K562 (cell line): ENCODE measurements at regions not wholly inside any gene's neighbourhood (a gene's known extent, or its start where the extent isn't known, plus 50 kb on each side); places are given as distances from the start of the nearest gene placed in this dataset.

Experiments used
- ATAC-seq: fragments of 200-7000 bp; cut with Tn5 transposase; 3 replicates; pipeline ENCODE4 v1.9.1; 2020; ENCODE audit warnings: moderate library complexity
- BruUV-seq: library from RNA; stranded (reverse); fragments of 400-500 nt; replicated peaks from 2 replicates; lab custom pipeline; 2021; lab: Mats Ljungman, UMichigan
- CTCF ChIA-PET: fragments of 300-600 bp; formaldehyde crosslinking; extraction: SDS; loops from one replicate; lab custom pipeline; 2021; ENCODE audit warnings: low intra/inter-chr PET ratio; lab: Yijun Ruan, JAX
- POLR2A ChIA-PET: fragments of 300-600, 350-650 bp; sonication (Branson Sonifier 250); formaldehyde crosslinking; extraction: SDS; loops from one replicate; lab custom pipeline; 2021; ENCODE audit warnings: antibody characterized with exemption, inconsistent platforms; lab: Yijun Ruan, JAX
- DNase-seq, 4 experiments: peaks; one replicate each; pipeline versions ENCODE4 v3.0.0 to v3.0.0-alpha.2; 2011 to 2018; ENCODE audit warnings: low spot score in 3 of 4, mixed read lengths in 3 of 4; ENCODE audit errors: extremely low read depth in 1 of 4
- FAIRE-seq: peaks from 2 replicates; lab custom pipeline; 2011; peaks lifted over from hg19 to GRCh38; lab: Jason Lieb, UNC
- H2AFZ ChIP-seq: 2 replicates; pipeline ENCODE4 v1.6.0; 2011; ENCODE audit warnings: low read depth, low read length, control low read depth, inconsistent platforms
- H3K27ac ChIP-seq: fragments of 200-600 bp; 3 replicates; pipeline ENCODE4 v1.8.0; 2011; ENCODE audit warnings: low read depth, mild to moderate bottlenecking, control low read depth, inconsistent platforms, low read length, moderate library complexity, mixed read lengths; ENCODE audit errors: extremely low read depth
- H3K27me3 ChIP-seq, 2 experiments: fragments of 300-600 bp in 1 of 2; 2 replicates in 1 of 2; 3 replicates in 1 of 2; pipeline versions ENCODE4 v1.6.0 to v1.8.0; 2011; ENCODE audit warnings: inconsistent platforms in 2 of 2, low read length in 2 of 2, mild to moderate bottlenecking in 1 of 2, mixed read lengths in 1 of 2, moderate library complexity in 1 of 2; ENCODE audit not compliant: control insufficient read depth in 2 of 2, insufficient read depth in 2 of 2
- H3K36me3 ChIP-seq: fragments of 300-600 bp; 3 replicates; pipeline ENCODE4 v1.8.0; 2011; ENCODE audit warnings: mild to moderate bottlenecking, low read length, inconsistent platforms; ENCODE audit not compliant: control insufficient read depth, insufficient read depth
- H3K4me1 ChIP-seq, 2 experiments: fragments of 200-600 bp in 1 of 2; replicated peaks in 1 of 2; 2 replicates in 1 of 2; 3 replicates in 1 of 2; pipeline versions ENCODE4 v1.5.1 to v1.8.0; 2011; ENCODE audit warnings: inconsistent platforms in 2 of 2, low read length in 2 of 2, mild to moderate bottlenecking in 1 of 2, mixed read lengths in 1 of 2, moderate library complexity in 1 of 2; ENCODE audit not compliant: control insufficient read depth in 2 of 2, insufficient read depth in 2 of 2
- H3K4me2 ChIP-seq: 2 replicates; pipeline ENCODE4 v1.6.1; 2011; ENCODE audit warnings: low read length, control low read depth, inconsistent platforms, mixed read lengths; ENCODE audit not compliant: insufficient read depth
- H3K4me3 ChIP-seq: fragments of 200-600 bp; sonication (generic), shearing (Covaris generic); 2 replicates; pipeline ENCODE4 v1.5.1; 2016; ENCODE audit warnings: control low read depth, inconsistent platforms
- H3K79me2 ChIP-seq: fragments of 200-600 bp; 3 replicates; pipeline ENCODE4 v1.8.0; 2011; ENCODE audit warnings: low read length, inconsistent platforms; ENCODE audit not compliant: control insufficient read depth, insufficient read depth
- H3K9ac ChIP-seq, 2 experiments: 2 replicates each; pipeline versions ENCODE4 v1.6.0 to v1.6.1; 2011; ENCODE audit warnings: low read depth in 2 of 2, low read length in 2 of 2, control low read depth in 1 of 2, inconsistent platforms in 1 of 2, mild to moderate bottlenecking in 1 of 2, mixed read lengths in 1 of 2; ENCODE audit not compliant: insufficient read depth in 1 of 2
- H3K9me1 ChIP-seq: one replicate; pipeline ENCODE4 v1.6.0; 2011; ENCODE audit warnings: inconsistent platforms, mild to moderate bottlenecking, low read length, moderate library complexity; ENCODE audit not compliant: control insufficient read depth, insufficient read depth
- H3K9me3 ChIP-seq: replicated peaks from 2 replicates; pipeline ENCODE4 v1.5.1; 2011; ENCODE audit warnings: low read depth, low read length, inconsistent platforms; ENCODE audit not compliant: control insufficient read depth, insufficient read depth
- H4K20me1 ChIP-seq: replicated peaks from 2 replicates; pipeline ENCODE4 v1.6.1; 2011; ENCODE audit warnings: low read length, inconsistent platforms, mixed read lengths; ENCODE audit not compliant: control insufficient read depth, insufficient read depth
- ARID1B ChIP-seq: fragments of 450-650 bp; IDR thresholded peaks from 2 replicates; pipeline ENCODE4 v1.6.1; 2016; ENCODE audit warnings: antibody characterized with exemption, mild to moderate bottlenecking, inconsistent platforms
- BRCA1 ChIP-seq, 2 experiments: fragments of 450-650 bp in 1 of 2; sonication (generic) in 1 of 2; formaldehyde crosslinking in 1 of 2; IDR thresholded peaks; 2 replicates each; pipeline versions ENCODE4 v1.5.0 to v1.6.1; 2017 to 2020; ENCODE audit warnings: mild to moderate bottlenecking in 1 of 2, missing genetic modification reagents in 1 of 2
- DPF2 ChIP-seq: fragments of 450-650 bp; IDR thresholded peaks from 2 replicates; pipeline ENCODE4 v1.6.1; 2016
- EWSR1 ChIP-seq: fragments of 450-650 bp; IDR thresholded peaks from 2 replicates; pipeline ENCODE4 v1.6.1; 2018; ENCODE audit warnings: borderline replicate concordance, mild to moderate bottlenecking, low read depth, moderate library complexity; ENCODE audit not compliant: partially characterized antibody
- FOXP1 ChIP-seq: sonication (generic); formaldehyde crosslinking; IDR thresholded peaks from 2 replicates; pipeline ENCODE4 v1.8.0; 2022; ENCODE audit warnings: mild to moderate bottlenecking, missing genetic modification reagents
- MXI1 ChIP-seq: IDR thresholded peaks from 2 replicates; pipeline ENCODE4 v1.6.1; 2011; ENCODE audit warnings: low read depth, mild to moderate bottlenecking, improper control_type of control experiment, low read length
- NFIC ChIP-seq: fragments of 450-650 bp; IDR thresholded peaks from 2 replicates; pipeline ENCODE4 v1.6.1; 2017; ENCODE audit warnings: mild to moderate bottlenecking, inconsistent platforms
- SIN3B ChIP-seq: fragments of 450-650 bp; IDR thresholded peaks from 2 replicates; pipeline ENCODE4 v1.6.1; 2017; ENCODE audit warnings: low read depth, mild to moderate bottlenecking, moderate library complexity
- TEAD4 ChIP-seq, 2 experiments: sonication (generic) in 1 of 2; formaldehyde crosslinking in 1 of 2; IDR thresholded peaks; 2 replicates each; pipeline versions ENCODE4 v1.6.1 to v1.8.0; 2012 to 2022; ENCODE audit warnings: borderline replicate concordance in 1 of 2, inconsistent platforms in 1 of 2, low read length in 1 of 2, mild to moderate bottlenecking in 1 of 2, missing genetic modification reagents in 1 of 2
- YBX1 ChIP-seq: fragments of 450-650 bp; IDR thresholded peaks from 2 replicates; pipeline ENCODE4 v1.7.1; 2016; ENCODE audit warnings: mild to moderate bottlenecking
- ZEB2 ChIP-seq: fragments of 450-650 bp; IDR thresholded peaks from 2 replicates; pipeline ENCODE4 v1.6.1; 2016
- ZNF551 ChIP-seq: fragments of 250-450 bp; sonication (Bioruptor Pico); IDR thresholded peaks from 2 replicates; pipeline ENCODE4 v1.5.0; 2021; ENCODE audit warnings: mild to moderate bottlenecking, moderate library complexity
- ZNF57 ChIP-seq: fragments of 450-650 bp; formaldehyde crosslinking; IDR thresholded peaks from 2 replicates; pipeline ENCODE4 v1.4.0; 2020; ENCODE audit warnings: mild to moderate bottlenecking, moderate library complexity
- WGBS: fragments of 100-300 bp; shearing (Covaris generic); methylation state at CpG from one replicate; pipeline ENCODE4 v1.1.6; 2016; ENCODE audit warnings: low coverage, mixed read lengths; ENCODE audit not compliant: insufficient coverage; ENCODE audit errors: missing lambda C conversion rate; 5-methylcytosine and 5-hydroxymethylcytosine counted together
- in situ Hi-C: fragments of 300-500 bp; cut with MboI; formaldehyde crosslinking; loops from 4 replicates; pipeline ENCODE4 v1.15.0; 2018; ENCODE audit warnings: inconsistent platforms, mixed read lengths
- intact Hi-C: fragments of 100-400 bp; cut with micrococcal nuclease; formaldehyde crosslinking; loops from 2 replicates; pipeline ENCODE4 v1.14.2; 2022
- TF ChIP-seq, protein P1 (sequence below): fragments of 450-650 bp; IDR thresholded peaks from 2 replicates; pipeline ENCODE4 v1.6.1; 2017; ENCODE audit warnings: antibody characterized with exemption, mild to moderate bottlenecking
- TF ChIP-seq, protein P2 (sequence below): fragments of 200-800 bp; sonication (Bioruptor generic); IDR thresholded peaks from 2 replicates; pipeline ENCODE4 v1.6.1; 2017; ENCODE audit warnings: missing genetic modification characterization, missing compliant biosample characterization

DNA sequence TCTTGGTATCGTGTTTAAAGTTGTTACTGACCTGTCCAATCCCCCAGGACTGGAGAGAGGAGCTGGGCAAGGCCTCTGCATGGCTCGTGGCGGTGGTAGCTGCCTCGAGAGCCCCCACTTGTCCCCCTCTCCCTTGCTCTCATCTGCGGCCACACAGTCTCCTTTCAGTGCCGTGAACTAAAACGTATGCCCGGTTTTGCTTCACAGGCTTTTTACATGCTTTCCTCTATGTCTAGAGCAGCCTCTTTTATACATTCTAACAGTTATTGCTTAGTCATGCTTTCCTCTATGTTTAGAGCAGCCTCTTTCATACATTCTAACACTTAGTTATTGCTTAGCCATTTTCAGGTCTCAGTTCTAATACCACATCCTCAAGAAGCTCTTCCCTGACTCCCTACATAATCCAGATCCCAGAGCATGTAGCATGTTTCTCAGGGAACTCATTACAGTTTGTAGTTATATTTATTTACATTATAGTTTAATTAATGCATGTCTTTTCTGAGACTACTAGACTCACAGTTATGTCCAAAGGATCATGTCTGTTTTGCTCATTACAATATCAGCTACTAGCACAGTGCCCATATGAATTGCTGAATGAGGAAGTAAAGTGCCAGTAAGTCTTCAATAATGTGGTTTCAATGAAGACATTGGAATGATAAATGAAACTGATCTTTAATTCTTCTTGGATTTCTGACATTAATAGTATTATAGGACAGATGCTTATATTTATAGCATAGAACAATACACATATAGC, 66.5 kb upstream of the TBL1XR1 start:
- H4K20me1 ChIP-seq: no peaks in the 10 kb centered on the region
- H3K27ac ChIP-seq: peak overlapping the region; percentile 65
- peak; percentile 70 for FAIRE-seq
- TF ChIP-seq DPF2 (peak; percentile 74), TEAD4 (IDR thresholded peaks at IDR 0.05; ENCODE audit: low read length) (no peak), TEAD4 (CRISPR knock-in tag; IDR thresholded peaks at IDR 0.05; ENCODE audit: borderline replicate concordance) (no peak), ZNF57 (CRISPR knock-in tag) (no peak), ZEB2 (no peak), MXI1 (no peak), FOXP1 (CRISPR knock-in tag) (no peak), NFIC (no peak), ARID1B (peak; percentile 52; the same call in 1 of the 2 replicates), ZNF551 (CRISPR knock-in tag) (no peak), EWSR1 (no peak), YBX1 (no peak), BRCA1 (IDR thresholded peaks at IDR 0.05) (no peak), BRCA1 (CRISPR knock-in tag; IDR thresholded peaks at IDR 0.05) (no peak), SIN3B (no peak)
- TF ChIP-seq, protein P1, sequence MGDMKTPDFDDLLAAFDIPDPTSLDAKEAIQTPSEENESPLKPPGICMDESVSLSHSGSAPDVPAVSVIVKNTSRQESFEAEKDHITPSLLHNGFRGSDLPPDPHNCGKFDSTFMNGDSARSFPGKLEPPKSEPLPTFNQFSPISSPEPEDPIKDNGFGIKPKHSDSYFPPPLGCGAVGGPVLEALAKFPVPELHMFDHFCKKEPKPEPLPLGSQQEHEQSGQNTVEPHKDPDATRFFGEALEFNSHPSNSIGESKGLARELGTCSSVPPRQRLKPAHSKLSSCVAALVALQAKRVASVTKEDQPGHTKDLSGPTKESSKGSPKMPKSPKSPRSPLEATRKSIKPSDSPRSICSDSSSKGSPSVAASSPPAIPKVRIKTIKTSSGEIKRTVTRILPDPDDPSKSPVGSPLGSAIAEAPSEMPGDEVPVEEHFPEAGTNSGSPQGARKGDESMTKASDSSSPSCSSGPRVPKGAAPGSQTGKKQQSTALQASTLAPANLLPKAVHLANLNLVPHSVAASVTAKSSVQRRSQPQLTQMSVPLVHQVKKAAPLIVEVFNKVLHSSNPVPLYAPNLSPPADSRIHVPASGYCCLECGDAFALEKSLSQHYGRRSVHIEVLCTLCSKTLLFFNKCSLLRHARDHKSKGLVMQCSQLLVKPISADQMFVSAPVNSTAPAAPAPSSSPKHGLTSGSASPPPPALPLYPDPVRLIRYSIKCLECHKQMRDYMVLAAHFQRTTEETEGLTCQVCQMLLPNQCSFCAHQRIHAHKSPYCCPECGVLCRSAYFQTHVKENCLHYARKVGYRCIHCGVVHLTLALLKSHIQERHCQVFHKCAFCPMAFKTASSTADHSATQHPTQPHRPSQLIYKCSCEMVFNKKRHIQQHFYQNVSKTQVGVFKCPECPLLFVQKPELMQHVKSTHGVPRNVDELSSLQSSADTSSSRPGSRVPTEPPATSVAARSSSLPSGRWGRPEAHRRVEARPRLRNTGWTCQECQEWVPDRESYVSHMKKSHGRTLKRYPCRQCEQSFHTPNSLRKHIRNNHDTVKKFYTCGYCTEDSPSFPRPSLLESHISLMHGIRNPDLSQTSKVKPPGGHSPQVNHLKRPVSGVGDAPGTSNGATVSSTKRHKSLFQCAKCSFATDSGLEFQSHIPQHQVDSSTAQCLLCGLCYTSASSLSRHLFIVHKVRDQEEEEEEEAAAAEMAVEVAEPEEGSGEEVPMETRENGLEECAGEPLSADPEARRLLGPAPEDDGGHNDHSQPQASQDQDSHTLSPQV: peak; percentile 94
- TF ChIP-seq, protein P2, sequence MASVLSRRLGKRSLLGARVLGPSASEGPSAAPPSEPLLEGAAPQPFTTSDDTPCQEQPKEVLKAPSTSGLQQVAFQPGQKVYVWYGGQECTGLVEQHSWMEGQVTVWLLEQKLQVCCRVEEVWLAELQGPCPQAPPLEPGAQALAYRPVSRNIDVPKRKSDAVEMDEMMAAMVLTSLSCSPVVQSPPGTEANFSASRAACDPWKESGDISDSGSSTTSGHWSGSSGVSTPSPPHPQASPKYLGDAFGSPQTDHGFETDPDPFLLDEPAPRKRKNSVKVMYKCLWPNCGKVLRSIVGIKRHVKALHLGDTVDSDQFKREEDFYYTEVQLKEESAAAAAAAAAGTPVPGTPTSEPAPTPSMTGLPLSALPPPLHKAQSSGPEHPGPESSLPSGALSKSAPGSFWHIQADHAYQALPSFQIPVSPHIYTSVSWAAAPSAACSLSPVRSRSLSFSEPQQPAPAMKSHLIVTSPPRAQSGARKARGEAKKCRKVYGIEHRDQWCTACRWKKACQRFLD (CRISPR knock-in tag): no peak

More for the DNA sequence above, 66.5 kb upstream of the TBL1XR1 start:
- Histone ChIP-seq H3K4me3 (no peak overlapping the region), H3K9ac (peak overlapping the region; percentile 41 to 88), H3K4me1 (peaks cover 4 to 10% of the 10 kb centered on the region in 2 experiments; a peak in 4 of 5 replicates), H3K79me2 (no peaks in the 10 kb centered on the region), H3K9me1 (no peaks in the 10 kb centered on the region), H2AFZ (peak overlapping the region; percentile 94), H3K27me3 (no peaks in the 10 kb centered on the region), H3K9me3 (no peaks in the 10 kb centered on the region), H3K36me3 (no peaks in the 10 kb centered on the region), H3K4me2 (peak overlapping the region; percentile 30; the same call in 1 of the 2 replicates)
- ChIA-PET POLR2A (interaction anchor here (1.3 kb wide), 1 partner anchor 89 kb away, joined by 3 read pairs; no protein-coding TSS in a partner anchor), CTCF (no interaction called here)
- intact Hi-C loops: no loop called here
- in situ Hi-C loops: no loop called here
- ATAC-seq: peak; percentile 93
- DNase-seq: peak in 3 of 4 experiments; percentile 19 to 49 (median 37)
- BruUV-seq: no TSS peak
- WGBS: 39% methylated on average over 8 of the region's 8 CpGs
